Right ventricle myocardium superior (tissue), 1 donor: ENCODE measurements at regions not wholly inside any gene's neighbourhood (a gene's known extent, or its start where the extent isn't known, plus 50 kb on each side); places are given as distances from the start of the nearest gene placed in this dataset.
"Not testable (repeated sequence)": the region's sequence is repeated elsewhere in the genome, so short reads cannot be mapped to it uniquely, and the experiment has no call there.

Experiments
- ATAC-seq: fragments of 200-7000 bp; cut with Tn5 transposase; one replicate; pipeline ENCODE4 v1.9.1; 2020; ENCODE audit warnings: mild to moderate bottlenecking; ENCODE audit not compliant: poor library complexity
- DNase-seq: peaks from one replicate; pipeline ENCODE4 v3.0.0-alpha.2; 2020
- intact Hi-C: fragments of 100-400 bp; cut with DNase I; formaldehyde crosslinking; loops from one replicate; pipeline ENCODE4 v1.11.2; 2022
- donor health status: DM: no; HTN: yes; CAD: no; lungs with severe emphysema.

GRCh38 chr4:155593793-155594192 lies 72.9 kb upstream of the GUCY1A1 start:
- ATAC-seq (no peak), DNase-seq (no peak)
- intact Hi-C loops, result no loop called here

- intact Hi-C loops, result no loop called here
- DNase-seq (no peak), ATAC-seq (peak; percentile 74)
These were observed 73.7 kb upstream of the GUCY1A1 start for GRCh38 chr4:155592938-155593297.

GRCh38 chr4:155592179-155592937 lies 74.3 kb upstream of the GUCY1A1 start:
- ATAC-seq, result peak; percentile 83

GRCh38 chr4:155591738-155592143 lies 74.9 kb upstream of the GUCY1A1 start:
- ATAC-seq (no peak), DNase-seq (no peak)
- intact Hi-C loops, result no loop called here

More at GRCh38 chr4:155592179-155592937, 74.3 kb upstream of the GUCY1A1 start:
- DNase-seq, result no peak
- intact Hi-C loops, result no loop called here

DNA sequence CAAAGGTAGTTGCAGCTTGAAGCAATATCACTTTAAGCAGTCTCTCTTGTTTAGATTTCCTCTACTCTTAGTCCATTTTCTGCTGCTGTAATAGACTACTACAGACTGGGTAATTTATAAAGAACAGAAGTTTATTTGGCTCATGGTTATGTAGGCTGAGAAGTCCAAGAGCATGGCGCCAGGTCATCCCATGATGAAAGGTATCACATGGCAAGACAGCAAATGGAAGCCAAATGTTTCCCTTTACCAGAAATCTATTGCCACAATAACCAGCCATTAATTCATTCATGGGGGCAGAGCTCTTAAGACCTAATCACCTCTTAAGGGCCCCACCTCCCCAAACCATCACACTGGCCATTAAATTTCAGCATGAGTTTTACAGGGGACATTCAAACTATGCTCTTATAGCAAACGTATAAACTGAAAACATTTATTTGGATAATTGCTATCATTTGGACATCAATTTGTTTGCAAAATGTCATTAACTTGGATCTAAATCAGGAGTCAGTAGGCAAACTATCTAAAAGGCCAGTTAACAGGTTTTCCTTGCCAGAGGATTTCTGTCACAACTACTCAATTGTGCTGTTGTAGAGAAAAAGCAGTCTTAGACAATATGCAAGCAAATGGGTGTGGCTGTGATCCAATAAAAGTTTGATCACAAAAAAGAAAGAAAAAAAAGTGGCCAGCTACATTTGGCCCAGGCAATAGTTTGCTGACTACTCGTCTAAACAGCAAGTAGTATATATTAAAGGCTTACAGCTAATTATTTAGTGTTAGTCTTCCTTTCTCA lies 75.7 kb upstream of the GUCY1A1 start:
- ATAC-seq (peak; percentile 45), DNase-seq (no peak)
- intact Hi-C loops, result no loop called here

DNA sequence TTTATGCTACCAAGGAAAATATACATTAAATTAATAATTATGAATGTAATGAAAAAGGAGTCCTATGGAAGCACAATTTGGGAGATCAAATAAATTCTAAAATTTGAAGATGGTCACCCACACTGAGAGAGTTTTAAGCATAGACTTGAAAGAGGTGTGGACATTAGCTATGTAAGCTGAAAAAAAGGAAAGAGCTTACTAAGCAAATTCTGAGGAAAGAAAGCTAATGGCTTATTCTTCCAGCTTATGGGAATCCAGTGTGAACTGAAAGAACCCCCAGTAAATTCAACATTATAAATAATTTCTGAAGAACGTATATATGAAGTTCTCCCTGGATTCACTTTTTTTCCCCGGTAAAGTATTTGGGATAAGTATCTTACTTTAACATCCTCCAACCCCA lies 78.2 kb upstream of the GUCY1A1 start:
- no peak for ATAC-seq
- no peak for DNase-seq
- intact Hi-C loops, result no loop called here

DNA sequence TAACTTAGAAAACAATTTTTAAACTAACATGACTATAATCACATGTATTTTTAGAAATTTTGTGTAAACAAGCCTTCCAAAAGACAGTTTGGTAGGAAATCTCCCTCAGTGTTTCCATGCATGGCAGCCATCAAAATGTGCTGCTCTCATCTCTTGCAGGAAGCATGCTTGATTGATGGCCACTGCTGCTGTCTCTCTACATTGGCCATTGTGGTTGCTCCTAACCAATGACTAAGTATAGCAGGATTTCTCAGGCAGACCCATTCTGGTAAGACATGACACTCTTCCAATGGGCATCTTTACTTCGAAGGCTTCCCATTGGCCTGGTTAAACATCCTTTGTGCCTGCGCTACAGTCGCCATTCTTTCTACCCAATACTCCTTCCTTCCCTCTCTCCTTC lies 78.9 kb upstream of the GUCY1A1 start:
- intact Hi-C loops, result no loop called here
- ATAC-seq (no peak), DNase-seq (no peak)

DNA sequence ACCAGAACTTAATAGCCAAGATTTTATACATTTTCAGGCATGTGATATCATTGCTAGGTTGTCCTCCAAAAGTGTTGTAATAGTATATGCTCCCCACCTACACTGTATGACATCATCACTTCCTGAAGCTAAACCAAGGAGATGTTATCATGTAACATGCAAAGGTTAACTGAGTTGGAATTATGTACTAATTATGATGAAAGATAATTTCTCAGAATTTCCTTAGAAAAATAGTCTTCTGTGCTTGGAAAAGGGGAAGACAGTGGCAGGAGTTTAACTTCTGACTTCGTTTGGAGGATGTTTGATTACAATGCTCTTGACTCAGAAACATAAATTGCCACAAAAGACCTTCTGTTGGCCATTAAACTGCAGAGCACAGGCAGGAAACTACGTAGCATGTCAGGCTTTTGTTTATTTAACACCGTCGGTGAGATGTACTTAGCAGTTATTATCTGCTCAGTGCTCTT lies 83.6 kb upstream of the GUCY1A1 start:
- ATAC-seq, result no peak
- no peak for DNase-seq
- intact Hi-C loops, result no loop called here

DNA sequence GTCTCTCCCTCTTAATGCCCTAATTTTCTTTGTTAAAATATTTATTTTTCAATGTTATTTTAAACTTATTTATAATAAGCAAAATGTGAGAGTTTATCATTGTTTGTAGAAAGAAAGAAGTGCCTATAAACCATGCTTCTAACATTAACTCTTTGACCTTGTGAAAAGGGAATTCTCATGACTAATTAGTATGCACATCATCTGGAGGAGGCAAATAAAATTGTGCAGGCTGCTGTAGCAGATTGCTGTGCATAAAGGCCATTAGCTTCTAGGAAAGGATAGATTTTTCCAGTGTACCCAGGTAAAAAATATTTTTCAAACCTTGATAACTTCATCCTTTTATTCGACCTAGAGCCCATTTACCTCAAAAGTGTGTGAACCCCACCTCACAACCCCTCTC lies 84.6 kb upstream of the GUCY1A1 start:
- DNase-seq (no peak), ATAC-seq (no peak)
- intact Hi-C loops, result no loop called here

GRCh38 chr4:155578726-155579370 lies 87.8 kb upstream of the GUCY1A1 start:
- peak; percentile 59 for ATAC-seq
- intact Hi-C loops, result no loop called here
- DNase-seq, result no peak

GRCh38 chr4:155578219-155578618 lies 88.4 kb upstream of the GUCY1A1 start:
- peak; percentile 53 for ATAC-seq

DNA sequence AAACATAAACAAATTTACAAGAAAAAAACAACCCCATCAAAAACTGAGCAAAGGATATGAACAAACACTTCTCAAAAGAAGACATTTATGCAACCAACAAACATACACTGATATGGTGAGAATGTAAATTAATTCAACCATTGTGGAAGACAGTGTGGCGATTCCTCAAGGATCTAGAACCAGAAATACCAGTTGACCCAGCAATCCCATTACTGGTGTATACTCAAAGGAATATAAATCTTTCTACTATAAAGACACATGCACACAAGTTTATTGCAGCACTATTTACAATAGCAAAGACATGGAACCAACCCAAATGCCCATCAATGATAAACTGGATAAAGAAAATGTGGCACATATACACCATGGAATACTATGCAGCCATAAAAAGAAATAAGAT lies 92.3 kb upstream of the GUCY1A1 start:
- ATAC-seq, DNase-seq, intact Hi-C loops: not testable (repeated sequence)

More at GRCh38 chr4:155578219-155578618, 88.4 kb upstream of the GUCY1A1 start:
- DNase-seq, result no peak
- intact Hi-C loops, result no loop called here

DNA sequence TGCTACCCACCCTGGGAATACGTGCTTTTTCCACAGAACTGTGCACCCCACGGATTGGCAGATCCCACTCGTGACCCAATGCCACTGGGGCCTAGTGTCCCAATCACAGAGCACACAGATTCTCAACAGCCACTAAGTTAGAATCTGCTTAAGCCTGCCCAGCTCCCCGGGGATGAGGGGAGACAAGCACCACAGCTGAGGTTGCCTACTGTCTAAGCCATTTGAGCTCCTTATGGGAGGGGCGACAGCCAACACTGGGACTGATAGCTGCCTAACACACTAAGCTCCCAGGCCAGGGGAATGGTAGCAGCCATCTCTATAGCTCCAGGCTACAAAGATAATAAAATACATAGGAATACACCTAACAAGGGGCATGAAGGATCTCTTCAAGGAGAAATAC lies 93.5 kb upstream of the GUCY1A1 start:
- DNase-seq (no peak), ATAC-seq (no peak)
- intact Hi-C loops, result no loop called here

DNA sequence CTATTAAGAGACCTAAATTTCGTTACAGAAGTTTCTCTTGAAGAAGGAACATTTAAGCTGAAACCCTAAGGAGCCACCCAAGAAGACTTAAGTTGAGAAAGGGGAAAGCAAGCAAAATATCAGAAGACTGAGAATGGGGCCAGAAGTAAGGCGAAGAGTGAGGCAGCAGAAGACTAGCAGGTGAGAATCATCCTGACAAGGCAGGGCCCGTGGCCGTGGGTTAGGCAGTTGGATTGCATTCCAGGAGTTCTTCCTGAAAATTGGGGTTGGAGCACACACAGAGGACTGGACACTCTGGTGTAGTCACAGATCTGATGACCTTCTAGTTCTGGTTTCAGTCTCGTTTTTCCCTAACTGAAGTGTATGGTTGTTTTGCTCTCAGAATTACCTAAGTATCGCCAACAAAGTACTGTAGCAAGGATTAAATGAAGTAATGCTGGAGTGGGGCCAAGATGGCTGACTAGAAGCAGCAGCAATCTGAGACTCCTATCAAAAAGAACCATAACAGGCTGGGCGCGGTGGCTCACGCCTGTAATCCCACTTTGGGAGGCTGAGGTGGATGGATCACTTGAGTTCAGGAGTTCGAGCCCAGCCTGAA lies 94.4 kb upstream of the GUCY1A1 start:
- ATAC-seq (no peak), DNase-seq (no peak)
- intact Hi-C loops, result no loop called here

GRCh38 chr4:155571184-155571944 lies 95.3 kb upstream of the GUCY1A1 start:
- ATAC-seq (peak; percentile 95), DNase-seq (no peak)
- intact Hi-C loops, result no loop called here

- ATAC-seq (no peak), DNase-seq (no peak)
- intact Hi-C loops, result no loop called here
These were observed 96.0 kb upstream of the GUCY1A1 start for GRCh38 chr4:155570661-155571060.

GRCh38 chr4:155569960-155570515 lies 96.6 kb upstream of the GUCY1A1 start:
- ATAC-seq (no peak), DNase-seq (no peak)
- intact Hi-C loops, result no loop called here

GRCh38 chr4:155569471-155569870 lies 97.2 kb upstream of the GUCY1A1 start:
- ATAC-seq (no peak), DNase-seq (no peak)
- intact Hi-C loops, result no loop called here
